ENCODE measurements at regions not wholly inside any gene's neighbourhood (a gene's known extent, or its start where the extent isn't known, plus 50 kb on each side); places are given as distances from the start of the nearest gene placed in this dataset.
"Not testable (repeated sequence)": the region's sequence is repeated elsewhere in the genome, so short reads cannot be mapped to it uniquely, and the experiment has no call there.

DNA sequence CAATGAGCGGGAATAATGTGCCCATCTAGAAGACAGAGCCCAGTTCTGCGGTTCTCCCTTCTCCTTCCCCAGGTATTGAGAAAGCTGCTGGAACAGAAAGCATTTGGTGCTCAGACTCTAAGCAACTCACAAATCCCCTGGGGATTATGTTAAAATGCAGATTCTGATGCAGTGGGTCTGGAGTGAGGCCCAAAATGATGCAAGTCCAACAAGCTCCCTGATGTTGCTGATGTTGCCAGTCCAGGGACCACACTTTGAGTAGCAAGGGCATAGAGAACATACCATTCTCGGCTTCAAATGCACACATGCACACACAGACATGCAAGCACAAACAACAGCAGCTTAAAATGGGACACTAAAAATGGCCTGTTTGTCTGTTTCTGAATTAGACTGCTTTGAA lies 274.8 kb upstream of the NCKAP5 start:
- DNase-seq: no peak

DNA sequence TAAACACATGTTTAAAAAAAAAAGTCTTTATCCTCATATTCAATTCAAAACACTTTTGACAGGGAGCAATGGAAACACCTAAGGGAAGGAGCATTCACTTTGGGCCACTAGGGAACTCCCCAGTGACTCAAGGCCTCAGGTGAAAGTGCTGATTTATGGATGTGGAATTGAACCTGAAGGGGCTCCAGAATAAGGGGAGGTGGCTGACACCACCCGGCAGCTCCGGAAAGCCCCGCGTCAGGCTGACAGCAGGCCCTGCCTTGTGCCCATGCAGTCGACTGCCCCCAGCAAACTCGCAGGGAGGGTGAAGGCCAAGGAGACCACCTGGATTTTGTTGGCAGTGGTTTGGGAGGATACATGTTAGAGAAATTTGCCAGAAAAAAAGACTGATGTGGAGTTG lies 275.3 kb upstream of the NCKAP5 start:
- DNase-seq: no peak

DNA sequence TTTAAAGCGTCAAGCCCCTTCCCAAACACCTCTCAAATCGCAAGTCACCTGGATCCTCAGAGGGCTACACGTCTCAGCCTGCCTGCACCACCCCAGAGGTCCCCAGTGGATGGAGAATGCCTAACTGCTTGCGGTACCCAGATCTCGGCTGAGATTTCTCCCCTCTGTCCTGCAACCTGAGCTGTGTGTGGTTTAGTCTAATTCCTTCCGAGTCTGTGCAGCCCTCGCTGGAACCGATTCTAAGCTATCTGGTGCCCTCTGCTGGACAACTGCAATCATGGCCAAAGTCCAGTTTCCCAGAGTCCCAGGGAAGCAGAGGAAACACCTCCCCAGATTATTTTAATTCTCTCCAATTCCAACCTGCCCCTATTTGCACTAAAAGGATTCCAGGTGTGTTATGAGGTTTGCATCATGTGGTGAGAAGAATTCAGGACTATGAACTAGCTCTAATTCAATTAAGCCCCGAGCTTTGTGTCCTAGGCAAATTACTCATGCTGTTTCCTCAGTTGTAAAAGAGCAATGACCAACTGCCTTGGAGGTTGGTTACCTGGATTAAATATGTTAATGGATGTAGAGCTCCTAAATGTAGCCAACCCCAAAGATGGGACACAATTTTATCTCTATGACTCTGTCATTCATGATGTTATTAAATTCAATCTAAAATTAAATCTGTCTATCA lies 276.1 kb upstream of the NCKAP5 start:
- peak; percentile 55 for DNase-seq

DNA sequence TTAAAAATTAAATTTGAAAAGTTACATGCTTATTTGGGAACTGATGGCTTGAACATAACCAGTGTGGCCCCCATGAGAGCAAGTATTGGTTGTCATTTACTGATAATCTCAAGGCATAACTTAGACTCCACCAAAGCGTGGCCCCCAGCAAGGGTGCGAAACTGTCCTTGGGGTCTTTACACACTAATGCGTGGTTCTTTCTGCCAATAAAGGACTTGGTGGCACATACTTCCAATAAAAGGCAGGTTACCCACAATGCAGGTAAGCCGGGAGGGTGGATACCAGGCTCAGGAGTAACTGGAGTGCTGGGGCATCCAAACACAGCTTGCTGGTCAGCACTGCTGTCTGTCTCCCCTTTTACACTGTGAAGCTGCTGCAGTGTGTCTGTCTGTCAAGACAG lies 278.2 kb upstream of the NCKAP5 start:
- no peak for DNase-seq

DNA sequence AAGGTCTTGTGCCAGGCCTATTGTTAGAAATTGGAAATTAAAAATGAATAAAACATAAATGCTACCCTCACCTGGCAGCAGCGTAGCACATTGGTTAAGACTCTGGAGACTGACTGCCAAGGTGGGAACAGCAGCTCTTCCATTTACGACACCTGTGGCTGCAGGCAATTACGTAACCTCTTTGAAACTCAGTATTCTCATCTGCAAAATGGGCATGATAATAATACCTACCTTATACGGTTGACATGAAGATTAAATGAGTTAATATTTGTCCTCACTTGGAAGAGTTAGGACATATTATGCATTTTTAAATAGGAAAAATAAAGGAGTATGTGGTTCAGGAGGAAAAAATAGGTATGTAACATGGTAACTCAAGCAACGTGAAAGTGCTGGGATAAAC lies 279.3 kb upstream of the NCKAP5 start:
- DNase-seq: no peak

DNA sequence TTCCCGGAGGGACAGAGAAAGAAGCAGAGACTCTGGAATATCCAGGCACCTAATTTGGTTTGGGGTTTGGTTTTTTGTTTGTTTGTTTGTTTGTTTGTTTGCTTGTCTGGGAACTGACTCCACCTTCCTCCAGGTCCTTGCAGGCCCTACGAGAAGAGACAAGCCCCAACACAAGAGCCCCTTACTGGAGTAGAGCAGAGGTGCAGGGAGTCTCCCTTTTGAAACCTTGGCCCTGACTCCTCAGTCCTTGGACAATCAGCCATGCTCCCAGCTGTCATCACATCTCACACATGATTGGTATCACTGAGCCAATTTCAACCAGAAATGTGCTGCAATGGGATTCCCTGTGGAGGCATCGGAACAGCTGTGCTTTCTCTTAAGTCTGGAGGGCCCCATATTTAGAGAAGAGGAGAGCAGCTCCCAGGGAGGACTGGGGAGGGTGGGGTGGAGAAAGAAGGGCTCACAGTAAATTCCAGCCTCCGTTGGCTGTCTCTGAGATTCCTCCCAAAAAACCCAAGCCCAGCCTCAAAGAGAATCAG lies 279.9 kb upstream of the NCKAP5 start:
- DNase-seq: no peak

DNA sequence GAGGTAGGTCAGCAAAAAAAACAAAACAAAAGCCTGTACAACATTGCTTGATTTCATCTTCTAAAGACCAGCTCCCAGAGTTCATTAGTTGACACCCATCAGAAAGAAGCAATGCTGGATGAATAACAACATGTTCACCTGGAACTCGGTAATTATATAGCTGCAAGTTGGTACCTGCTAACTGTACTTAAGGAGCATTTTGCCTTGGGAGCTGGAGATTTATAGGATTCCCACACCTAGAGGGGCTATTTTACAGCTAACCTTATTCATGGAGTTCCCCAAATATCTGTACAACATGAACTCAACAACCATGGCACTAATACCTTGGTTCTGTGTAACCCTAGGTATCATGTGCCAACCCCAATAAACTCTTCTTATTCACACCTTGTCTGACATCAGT lies 281.1 kb upstream of the NCKAP5 start:
- no peak for DNase-seq

DNA sequence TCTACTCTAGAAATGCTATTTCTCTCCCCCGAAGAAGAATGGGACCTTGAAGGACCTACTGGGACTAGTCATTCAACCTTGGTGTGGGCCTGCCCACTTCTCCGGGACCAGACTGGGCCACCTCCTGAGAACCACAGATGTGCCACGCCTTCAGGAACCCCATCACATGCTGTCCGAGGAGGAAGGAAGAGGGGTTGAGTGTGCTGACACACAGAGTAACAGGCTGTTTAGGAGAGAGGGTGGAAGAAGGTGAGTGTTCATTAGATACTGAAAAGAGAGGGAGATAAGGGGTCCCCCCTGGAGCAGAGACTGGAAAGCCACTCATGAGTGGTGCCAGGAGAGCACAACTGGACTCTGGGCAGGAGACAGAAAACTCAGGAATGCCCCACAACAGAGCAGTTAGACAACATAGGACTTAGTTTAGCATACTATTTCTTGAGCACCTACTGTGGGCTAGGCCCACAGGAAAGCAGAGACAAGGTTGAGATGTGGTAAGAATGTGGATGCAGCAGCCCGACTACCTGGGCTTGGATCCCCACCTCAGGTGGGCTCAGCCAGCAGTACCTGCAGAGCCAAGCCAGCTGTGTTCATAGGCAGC lies 286.4 kb upstream of the NCKAP5 start:
- DNase-seq: no peak

DNA sequence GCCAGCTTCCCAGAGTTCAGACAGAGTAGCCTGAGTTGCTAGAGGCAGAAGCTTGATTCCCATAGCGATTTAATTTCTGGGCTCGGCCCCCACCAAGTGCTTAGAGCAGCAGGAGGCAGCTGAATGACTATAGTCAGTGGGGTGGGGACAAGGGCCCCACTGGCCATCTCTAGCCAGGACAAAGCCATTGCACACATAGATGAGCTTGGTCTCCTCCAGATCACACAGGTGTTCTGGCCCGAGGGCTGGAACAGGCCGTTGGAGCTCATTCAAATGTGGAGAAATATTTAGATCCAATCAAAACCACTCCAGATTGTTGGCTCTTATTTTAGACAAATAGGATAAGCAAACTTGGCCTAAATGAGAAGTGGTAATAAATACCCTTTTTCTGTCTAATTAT lies 287.3 kb upstream of the NCKAP5 start:
- no peak for DNase-seq

DNA sequence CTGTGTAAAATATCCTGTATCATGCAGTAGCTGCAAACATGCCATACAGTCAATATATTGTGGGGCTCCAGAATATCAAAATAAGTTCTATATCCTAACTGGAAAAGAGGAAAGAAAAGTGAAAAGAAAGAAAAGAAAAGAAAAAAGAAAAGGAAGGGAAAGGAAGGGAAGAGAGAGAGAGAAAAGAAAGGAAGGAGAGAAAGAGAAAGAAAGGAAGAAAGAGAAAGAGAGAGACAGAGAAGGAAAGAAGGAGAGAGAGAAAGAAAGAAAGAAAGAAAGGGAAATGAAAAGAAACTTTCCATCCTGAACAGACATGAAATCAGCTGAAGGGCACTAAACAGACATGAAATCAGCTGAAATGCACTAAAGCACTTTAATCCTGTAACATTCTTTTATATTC lies 288.4 kb upstream of the NCKAP5 start:
- DNase-seq: no peak

DNA sequence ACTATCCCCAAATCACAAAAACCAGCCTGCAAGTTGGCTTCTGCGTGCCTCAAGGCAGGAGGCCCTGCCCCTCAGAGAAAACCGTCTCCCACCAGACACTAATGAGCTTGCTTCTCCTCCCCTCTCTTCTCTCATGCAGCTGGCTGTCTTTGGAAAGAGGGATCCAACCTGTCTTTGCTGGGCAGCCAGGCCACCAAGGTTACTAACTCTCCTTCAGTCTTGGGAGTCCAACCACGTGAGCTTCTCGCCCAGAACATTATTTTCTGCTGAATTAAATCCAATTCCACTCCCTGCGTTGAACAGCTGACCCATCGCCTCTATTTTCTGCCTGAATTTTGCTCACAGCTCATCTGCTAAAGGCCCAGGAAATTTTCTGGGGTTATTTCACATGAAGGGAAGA lies 291.3 kb upstream of the NCKAP5 start:
- no peak for DNase-seq

DNA sequence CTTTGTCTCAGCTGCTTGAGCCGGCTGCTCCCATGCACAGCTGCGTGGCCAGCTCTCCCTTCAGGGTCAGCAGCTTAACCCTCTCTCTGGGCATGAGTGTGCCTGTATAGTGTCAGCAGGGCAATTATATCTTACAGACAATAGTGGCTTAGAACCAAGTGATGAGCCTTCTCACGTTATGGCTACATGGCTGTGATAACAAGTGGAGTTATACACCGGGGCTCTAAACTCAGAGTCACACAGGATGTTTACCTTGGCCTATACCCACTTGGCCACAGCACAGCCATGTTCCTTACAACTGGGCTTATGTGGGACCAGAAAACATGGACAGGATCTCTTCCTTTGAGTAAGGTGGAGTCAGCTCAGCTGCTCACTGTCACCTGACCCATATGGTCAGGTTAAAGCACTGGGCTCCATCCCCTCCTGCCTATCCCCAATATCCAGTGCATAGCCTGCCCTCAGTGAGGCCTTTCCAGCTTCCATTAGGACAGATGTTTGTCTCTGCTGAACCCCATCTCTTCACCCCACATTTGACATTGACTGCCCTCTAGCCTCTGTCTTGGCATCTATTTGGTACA lies 294.2 kb upstream of the NCKAP5 start:
- DNase-seq: no peak

DNA sequence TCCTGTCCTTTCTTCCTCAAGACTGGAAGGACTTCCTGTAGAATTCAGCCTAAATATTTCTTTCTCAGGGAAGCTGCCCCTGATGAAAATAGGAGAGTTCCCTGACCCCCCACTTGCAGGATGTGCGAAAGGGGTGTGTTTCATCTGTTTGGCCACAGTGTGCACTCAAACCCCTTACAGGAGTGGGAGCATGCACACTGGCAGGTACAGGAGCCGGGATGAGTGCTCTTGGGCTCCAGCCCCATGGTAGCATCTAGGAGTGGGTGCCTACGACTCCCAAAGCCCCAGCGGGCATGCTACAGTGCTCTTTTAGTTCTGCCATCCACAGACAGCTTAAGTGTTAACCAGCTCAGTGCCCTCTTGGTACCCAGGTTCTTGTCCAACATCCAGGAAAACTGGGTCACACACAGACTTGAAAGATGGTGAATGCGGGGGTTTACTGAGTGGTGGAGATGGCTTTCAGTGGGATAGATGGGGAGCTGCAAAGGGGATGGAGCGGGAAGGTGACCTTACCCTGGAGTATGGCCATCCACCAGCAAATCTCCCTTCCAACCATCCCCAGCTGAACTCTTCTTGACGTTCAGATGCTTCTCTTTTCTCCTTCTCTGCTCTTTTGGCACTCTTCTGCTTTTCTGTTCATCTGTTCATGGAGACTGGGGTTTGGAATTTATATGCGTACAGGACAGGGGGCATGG lies 295.0 kb upstream of the NCKAP5 start:
- DNase-seq: no peak

DNA sequence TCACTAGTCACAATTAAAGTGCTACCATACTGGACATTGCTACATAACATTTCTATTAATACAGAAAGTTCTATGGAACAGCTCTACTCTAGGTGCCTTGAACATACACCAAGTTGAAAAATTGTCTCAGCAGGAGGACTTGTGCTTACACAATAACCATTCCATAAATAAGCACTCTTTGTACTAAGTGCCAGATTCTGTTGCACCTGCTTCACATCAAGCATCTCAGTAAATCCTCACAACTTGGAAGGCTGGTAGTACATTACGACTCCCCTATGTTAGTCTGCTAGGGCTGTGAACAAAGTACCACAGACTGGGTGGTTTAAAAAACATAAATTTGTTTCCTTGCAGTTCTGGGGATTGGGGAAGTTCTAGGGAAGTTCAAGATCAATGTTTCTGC lies 296.9 kb upstream of the NCKAP5 start:
- DNase-seq: no peak

DNA sequence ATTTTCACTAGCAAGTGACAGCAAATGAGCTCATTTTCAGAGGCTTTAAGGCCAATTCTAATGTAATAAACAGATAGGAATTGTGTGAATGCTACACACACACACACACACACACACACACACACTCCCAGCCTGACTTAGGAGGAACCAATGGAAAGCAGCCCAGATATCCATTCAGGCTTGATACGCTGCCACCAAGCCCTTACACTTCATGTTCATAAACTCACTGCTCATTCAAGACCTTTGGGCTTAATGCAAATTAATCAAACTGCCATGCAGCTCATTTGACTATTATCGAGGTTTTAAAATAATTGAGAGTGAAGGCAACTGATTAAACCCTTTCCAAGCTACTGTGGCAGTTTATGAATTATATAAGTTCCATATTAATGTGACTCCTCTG lies 298.9 kb upstream of the NCKAP5 start:
- DNase-seq: no peak

DNA sequence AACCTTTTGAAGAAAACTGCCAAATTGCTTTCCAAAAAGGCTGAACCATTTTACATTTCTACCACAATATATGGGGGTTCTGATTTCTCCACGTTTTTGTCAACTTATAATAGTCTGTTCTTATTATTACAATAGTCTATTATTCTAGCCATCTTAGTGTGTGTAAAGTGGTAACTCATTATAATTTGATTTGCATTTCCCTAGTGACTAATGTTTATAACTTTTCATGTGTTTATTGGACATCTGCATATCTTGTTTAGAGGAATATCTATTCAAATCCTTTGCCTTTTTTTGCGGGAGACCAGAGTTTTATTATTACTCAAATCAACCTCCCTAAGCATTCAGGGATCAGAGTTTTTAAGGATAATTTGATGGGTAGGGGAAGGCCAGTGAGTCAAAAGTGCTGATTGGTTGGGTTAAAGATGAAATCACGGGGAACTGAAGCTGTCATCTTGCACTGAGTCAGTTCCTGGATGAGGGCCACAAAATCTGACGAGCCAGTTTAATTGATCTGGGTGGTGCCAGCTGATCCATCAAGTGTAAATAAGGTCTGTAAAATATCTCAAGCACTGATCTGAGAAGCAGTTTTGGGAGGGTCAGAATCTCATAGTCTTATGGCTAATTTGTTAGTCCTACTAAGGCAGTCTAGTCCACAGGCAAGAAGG lies 303.4 kb upstream of the NCKAP5 start:
- DNase-seq: no peak

DNA sequence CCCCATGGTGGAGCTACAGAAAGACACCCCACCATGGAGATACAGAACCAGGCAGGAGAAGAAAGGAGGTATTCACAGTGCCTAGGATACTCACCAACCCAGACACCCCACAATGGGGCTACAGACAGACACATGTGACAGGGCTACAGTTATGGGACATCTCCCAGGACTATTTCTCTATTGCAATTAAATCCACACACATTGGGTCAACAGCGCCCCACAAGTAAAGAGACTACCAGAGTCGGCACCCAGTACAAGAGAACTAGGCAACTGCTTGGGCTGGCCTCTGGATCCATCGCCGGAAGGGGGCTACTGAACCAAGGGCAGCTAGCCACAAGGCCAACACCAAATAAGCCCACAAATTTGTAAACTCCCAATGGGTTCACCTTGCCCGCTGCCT lies 310.1 kb upstream of the NCKAP5 start:
- no peak for DNase-seq

DNA sequence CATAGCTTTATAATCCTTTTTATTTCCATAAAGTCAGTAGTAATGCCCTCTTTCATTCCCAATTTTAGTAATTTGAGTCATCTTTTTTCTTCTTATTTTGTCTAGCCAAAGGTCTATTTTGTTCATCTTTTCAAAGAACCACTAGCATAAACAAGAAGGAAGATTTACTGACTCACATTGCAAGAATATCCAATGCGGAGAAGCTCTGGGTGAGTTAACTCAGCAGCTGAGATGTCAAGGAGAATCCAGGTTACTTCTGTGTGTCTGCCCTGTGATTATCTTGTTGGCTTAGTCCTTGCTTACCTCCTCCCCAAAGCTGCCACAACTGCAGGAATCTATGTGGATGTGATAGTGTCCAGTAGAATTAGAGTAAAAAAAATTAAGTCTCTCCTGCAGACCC lies 311.4 kb upstream of the NCKAP5 start:
- DNase-seq: no peak

DNA sequence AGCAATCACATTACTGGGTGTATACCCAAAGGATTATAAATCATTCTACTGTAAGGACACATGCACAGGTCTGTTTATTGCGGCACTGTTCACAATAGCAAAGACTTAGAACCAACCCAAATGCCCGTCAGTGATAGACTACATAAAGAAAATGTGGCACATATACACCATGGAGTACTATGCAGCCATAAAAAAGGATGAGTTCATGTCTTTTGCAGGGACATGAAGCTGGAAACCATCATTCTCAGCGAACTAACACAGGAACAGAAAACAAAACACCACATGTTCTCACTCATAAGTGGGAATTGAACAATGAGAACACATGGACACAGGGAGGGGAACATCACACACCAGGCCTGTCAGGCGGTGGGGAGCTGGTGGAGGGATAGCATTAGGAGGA lies 313.9 kb upstream of the NCKAP5 start:
- DNase-seq: not testable (repeated sequence)

DNA sequence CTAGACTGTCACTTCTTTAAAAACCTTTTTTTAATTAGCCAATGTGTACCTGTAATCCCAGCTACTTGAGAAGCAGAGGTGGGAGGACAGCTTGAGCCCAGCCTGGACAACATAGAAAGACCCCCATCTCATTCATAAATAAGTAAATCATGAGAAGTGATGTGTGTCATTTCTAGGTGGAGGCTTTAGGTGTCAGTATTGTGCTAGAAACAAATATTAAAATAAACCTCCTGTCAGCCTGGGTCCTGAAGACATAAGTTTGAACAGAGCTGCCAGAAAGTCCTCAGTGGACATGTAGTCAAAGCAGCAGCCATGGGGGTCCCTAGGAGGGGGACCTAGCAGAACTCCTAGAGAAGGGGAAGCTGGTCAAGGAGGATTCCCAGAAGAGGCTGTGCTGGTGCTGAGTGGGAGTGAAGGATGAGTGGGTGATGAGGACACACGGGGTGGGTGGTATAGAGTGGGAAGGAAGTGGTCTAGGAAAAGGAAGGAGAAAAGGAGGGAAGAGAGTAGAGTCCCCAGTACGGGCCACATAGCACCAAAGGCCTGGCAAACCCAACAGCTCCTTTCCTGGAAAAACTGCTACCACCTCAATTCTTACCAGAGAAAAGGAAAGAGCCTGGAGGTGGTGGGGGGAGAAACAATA lies 316.6 kb upstream of the NCKAP5 start:
- no peak for DNase-seq

DNA sequence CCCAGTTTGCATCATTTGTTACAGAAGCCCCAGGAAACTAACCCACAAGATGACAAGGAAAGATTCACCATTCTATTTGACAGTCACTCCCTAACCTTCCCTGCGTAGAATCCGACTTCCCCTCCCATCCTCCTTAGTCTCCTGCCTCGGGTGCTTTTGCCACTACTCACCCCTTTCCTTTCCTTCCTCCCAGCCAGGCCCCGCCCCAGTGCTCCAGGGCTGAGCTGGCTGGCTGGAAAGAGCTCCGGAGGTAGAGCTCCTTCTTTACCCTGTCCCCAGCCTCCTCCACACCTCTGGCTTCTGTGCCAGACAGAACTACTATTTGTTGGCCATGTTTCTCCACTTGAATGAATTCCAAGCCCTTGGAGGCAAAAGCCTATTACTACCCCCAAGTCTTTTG lies 317.6 kb upstream of the NCKAP5 start:
- no peak for DNase-seq

DNA sequence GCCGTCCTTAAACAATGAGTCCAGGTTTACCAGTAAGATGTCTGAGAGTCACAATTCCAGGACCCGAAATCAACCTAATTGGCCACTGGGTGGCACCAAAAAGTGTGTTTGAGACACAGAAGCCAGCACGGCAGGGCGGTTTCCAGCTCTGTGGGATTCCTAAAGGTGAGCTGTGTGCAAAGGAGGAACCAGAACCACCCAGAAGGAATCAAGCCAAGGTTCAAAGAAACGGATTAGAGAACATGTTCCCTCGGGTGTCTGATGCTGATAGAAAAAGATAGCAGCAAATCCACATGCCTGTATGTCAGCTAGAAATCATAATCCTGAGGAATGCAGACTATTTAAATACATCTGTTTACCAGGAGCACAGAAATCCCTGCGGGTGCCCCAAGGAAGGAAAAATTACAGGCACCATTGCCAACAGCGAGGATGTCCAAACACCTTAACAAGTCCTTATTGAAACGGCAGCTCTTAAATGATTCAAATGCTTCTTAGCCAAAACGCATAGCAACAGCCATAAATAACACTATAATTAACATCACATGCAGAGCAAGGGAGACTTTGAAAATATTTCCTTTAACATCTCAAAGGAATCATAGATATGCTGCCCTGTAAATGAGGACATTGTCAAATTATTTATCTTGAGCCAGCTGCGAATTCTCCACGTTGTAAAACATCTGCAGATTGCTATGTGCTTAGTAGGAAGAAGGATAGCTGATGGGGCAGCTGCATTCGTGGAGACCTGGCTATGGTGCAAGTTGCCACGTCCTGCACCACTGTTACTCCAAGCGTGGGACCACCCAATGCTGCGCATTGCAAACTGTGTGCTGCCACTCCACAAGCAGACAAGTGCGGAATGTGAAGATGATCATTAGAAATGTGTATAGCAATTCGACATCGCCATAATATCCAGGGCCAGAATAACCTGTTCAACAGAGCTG lies 318.7 kb upstream of the NCKAP5 start:
- DNase-seq: peak; percentile 14

Measured in T1000 (cell line).